K562 (cell line): ENCODE measurements at regions not wholly inside any gene's neighbourhood (a gene's known extent, or its start where the extent isn't known, plus 50 kb on each side); places are given as distances from the start of the nearest gene placed in this dataset.

Source experiments
- ATAC-seq: fragments of 200-7000 bp; cut with Tn5 transposase; 3 replicates; pipeline ENCODE4 v1.9.1; 2020; ENCODE audit warnings: moderate library complexity
- BruUV-seq: library from RNA; stranded (reverse); fragments of 400-500 nt; replicated peaks from 2 replicates; lab custom pipeline; 2021; lab: Mats Ljungman, UMichigan
- CTCF ChIA-PET: fragments of 300-600 bp; formaldehyde crosslinking; extraction: SDS; loops from one replicate; lab custom pipeline; 2021; ENCODE audit warnings: low intra/inter-chr PET ratio; lab: Yijun Ruan, JAX
- POLR2A ChIA-PET: fragments of 300-600, 350-650 bp; sonication (Branson Sonifier 250); formaldehyde crosslinking; extraction: SDS; loops from one replicate; lab custom pipeline; 2021; ENCODE audit warnings: antibody characterized with exemption, inconsistent platforms; lab: Yijun Ruan, JAX
- DNase-seq, 4 experiments: peaks; one replicate each; pipeline versions ENCODE4 v3.0.0 to v3.0.0-alpha.2; 2011 to 2018; ENCODE audit warnings: low spot score in 3 of 4, mixed read lengths in 3 of 4; ENCODE audit errors: extremely low read depth in 1 of 4
- FAIRE-seq: peaks from 2 replicates; lab custom pipeline; 2011; peaks lifted over from hg19 to GRCh38; lab: Jason Lieb, UNC
- H2AFZ ChIP-seq: 2 replicates; pipeline ENCODE4 v1.6.0; 2011; ENCODE audit warnings: low read depth, low read length, control low read depth, inconsistent platforms
- H3K27ac ChIP-seq: fragments of 200-600 bp; 3 replicates; pipeline ENCODE4 v1.8.0; 2011; ENCODE audit warnings: low read depth, mild to moderate bottlenecking, control low read depth, inconsistent platforms, low read length, moderate library complexity, mixed read lengths; ENCODE audit errors: extremely low read depth
- H3K27me3 ChIP-seq, 2 experiments: fragments of 300-600 bp in 1 of 2; 2 replicates in 1 of 2; 3 replicates in 1 of 2; pipeline versions ENCODE4 v1.6.0 to v1.8.0; 2011; ENCODE audit warnings: inconsistent platforms in 2 of 2, low read length in 2 of 2, mild to moderate bottlenecking in 1 of 2, mixed read lengths in 1 of 2, moderate library complexity in 1 of 2; ENCODE audit not compliant: control insufficient read depth in 2 of 2, insufficient read depth in 2 of 2
- H3K36me3 ChIP-seq: fragments of 300-600 bp; 3 replicates; pipeline ENCODE4 v1.8.0; 2011; ENCODE audit warnings: mild to moderate bottlenecking, low read length, inconsistent platforms; ENCODE audit not compliant: control insufficient read depth, insufficient read depth
- H3K4me1 ChIP-seq, 2 experiments: fragments of 200-600 bp in 1 of 2; replicated peaks in 1 of 2; 2 replicates in 1 of 2; 3 replicates in 1 of 2; pipeline versions ENCODE4 v1.5.1 to v1.8.0; 2011; ENCODE audit warnings: inconsistent platforms in 2 of 2, low read length in 2 of 2, mild to moderate bottlenecking in 1 of 2, mixed read lengths in 1 of 2, moderate library complexity in 1 of 2; ENCODE audit not compliant: control insufficient read depth in 2 of 2, insufficient read depth in 2 of 2
- H3K4me2 ChIP-seq: 2 replicates; pipeline ENCODE4 v1.6.1; 2011; ENCODE audit warnings: low read length, control low read depth, inconsistent platforms, mixed read lengths; ENCODE audit not compliant: insufficient read depth
- H3K4me3 ChIP-seq: fragments of 200-600 bp; sonication (generic), shearing (Covaris generic); 2 replicates; pipeline ENCODE4 v1.5.1; 2016; ENCODE audit warnings: control low read depth, inconsistent platforms
- H3K79me2 ChIP-seq: fragments of 200-600 bp; 3 replicates; pipeline ENCODE4 v1.8.0; 2011; ENCODE audit warnings: low read length, inconsistent platforms; ENCODE audit not compliant: control insufficient read depth, insufficient read depth
- H3K9ac ChIP-seq, 2 experiments: 2 replicates each; pipeline versions ENCODE4 v1.6.0 to v1.6.1; 2011; ENCODE audit warnings: low read depth in 2 of 2, low read length in 2 of 2, control low read depth in 1 of 2, inconsistent platforms in 1 of 2, mild to moderate bottlenecking in 1 of 2, mixed read lengths in 1 of 2; ENCODE audit not compliant: insufficient read depth in 1 of 2
- H3K9me1 ChIP-seq: one replicate; pipeline ENCODE4 v1.6.0; 2011; ENCODE audit warnings: inconsistent platforms, mild to moderate bottlenecking, low read length, moderate library complexity; ENCODE audit not compliant: control insufficient read depth, insufficient read depth
- H3K9me3 ChIP-seq: replicated peaks from 2 replicates; pipeline ENCODE4 v1.5.1; 2011; ENCODE audit warnings: low read depth, low read length, inconsistent platforms; ENCODE audit not compliant: control insufficient read depth, insufficient read depth
- H4K20me1 ChIP-seq: replicated peaks from 2 replicates; pipeline ENCODE4 v1.6.1; 2011; ENCODE audit warnings: low read length, inconsistent platforms, mixed read lengths; ENCODE audit not compliant: control insufficient read depth, insufficient read depth
- E2F3 ChIP-seq: fragments of 250-450 bp; sonication (Bioruptor Pico); IDR thresholded peaks from 2 replicates; pipeline ENCODE4 v1.4.0; 2020; ENCODE audit warnings: mild to moderate bottlenecking
- FOXK1 ChIP-seq: sonication (generic); formaldehyde crosslinking; IDR thresholded peaks from 2 replicates; pipeline ENCODE4 v1.8.0; 2022; ENCODE audit warnings: missing genetic modification reagents, mild to moderate bottlenecking, borderline replicate concordance
- NCOA4 ChIP-seq: fragments of 450-650 bp; IDR thresholded peaks from 2 replicates; pipeline ENCODE4 v1.6.1; 2018; ENCODE audit warnings: mild to moderate bottlenecking; ENCODE audit not compliant: partially characterized antibody
- RBM17 ChIP-seq: fragments of 200-400 bp; formaldehyde crosslinking; IDR thresholded peaks from 2 replicates; pipeline ENCODE4 v1.6.1; 2017; ENCODE audit warnings: low read depth, mild to moderate bottlenecking, low read length, borderline replicate concordance
- SUPT5H ChIP-seq: fragments of 450-650 bp; IDR thresholded peaks from 2 replicates; pipeline ENCODE4 v1.6.1; 2016
- ZBTB8A ChIP-seq: fragments of 450-650 bp; IDR thresholded peaks from 2 replicates; pipeline ENCODE4 v1.6.1; 2018; ENCODE audit warnings: mild to moderate bottlenecking, moderate library complexity; ENCODE audit not compliant: partially characterized antibody
- WGBS: fragments of 100-300 bp; shearing (Covaris generic); methylation state at CpG from one replicate; pipeline ENCODE4 v1.1.6; 2016; ENCODE audit warnings: low coverage, mixed read lengths; ENCODE audit not compliant: insufficient coverage; ENCODE audit errors: missing lambda C conversion rate; 5-methylcytosine and 5-hydroxymethylcytosine counted together
- in situ Hi-C: fragments of 300-500 bp; cut with MboI; formaldehyde crosslinking; loops from 4 replicates; pipeline ENCODE4 v1.15.0; 2018; ENCODE audit warnings: inconsistent platforms, mixed read lengths
- intact Hi-C: fragments of 100-400 bp; cut with micrococcal nuclease; formaldehyde crosslinking; loops from 2 replicates; pipeline ENCODE4 v1.14.2; 2022
- TF ChIP-seq, protein P1 (sequence below), 2 experiments: fragments of 450-650 bp in 1 of 2; sonication (generic) in 1 of 2; formaldehyde crosslinking; conservative IDR thresholded peaks; 2 replicates each; pipeline versions ENCODE4 v1.4.0 to v1.8.1; 2020 to 2022; ENCODE audit warnings: mild to moderate bottlenecking in 1 of 2, missing genetic modification reagents in 1 of 2

DNA sequence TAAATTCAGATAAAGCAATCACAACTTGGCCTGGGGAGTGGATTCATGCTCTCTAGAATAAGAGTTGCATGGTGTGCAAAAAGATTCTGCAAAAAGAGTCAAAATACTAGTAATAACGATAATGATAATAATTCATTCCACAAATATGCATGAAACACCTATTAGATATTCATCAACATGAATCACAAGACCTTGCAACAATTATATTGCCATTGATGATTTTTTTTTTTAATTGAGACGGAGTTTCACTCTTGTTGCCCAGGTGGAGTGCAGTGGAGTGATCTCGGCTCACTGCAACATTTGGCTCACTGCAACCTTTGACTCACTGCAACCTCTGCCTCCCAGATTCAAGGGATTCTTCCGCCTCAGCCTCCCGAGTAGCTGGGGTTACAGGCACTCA, 109.2 kb upstream of the FLRT2 start:
- Histone ChIP-seq H3K27me3 (no peaks in the 10 kb centered on the region), H3K9ac (no peak overlapping the region), H3K4me3 (no peak overlapping the region), H3K9me1 (no peaks in the 10 kb centered on the region), H3K4me1 (no peaks in the 10 kb centered on the region), H2AFZ (no peak overlapping the region), H3K9me3 (no peaks in the 10 kb centered on the region), H3K36me3 (no peaks in the 10 kb centered on the region), H4K20me1 (no peaks in the 10 kb centered on the region), H3K4me2 (no peak overlapping the region), H3K27ac (no peak overlapping the region), H3K79me2 (no peaks in the 10 kb centered on the region)
- WGBS = 0% methylated on average over 3 of the region's 5 CpGs
- FAIRE-seq (no peak), DNase-seq (no peak), ATAC-seq (no peak)
- TF ChIP-seq RBM17 (no peak), ZBTB8A (no peak), NCOA4 (no peak), E2F3 (no peak), FOXK1 (CRISPR knock-in tag) (no peak), SUPT5H (no peak)
- TF ChIP-seq, protein P1, sequence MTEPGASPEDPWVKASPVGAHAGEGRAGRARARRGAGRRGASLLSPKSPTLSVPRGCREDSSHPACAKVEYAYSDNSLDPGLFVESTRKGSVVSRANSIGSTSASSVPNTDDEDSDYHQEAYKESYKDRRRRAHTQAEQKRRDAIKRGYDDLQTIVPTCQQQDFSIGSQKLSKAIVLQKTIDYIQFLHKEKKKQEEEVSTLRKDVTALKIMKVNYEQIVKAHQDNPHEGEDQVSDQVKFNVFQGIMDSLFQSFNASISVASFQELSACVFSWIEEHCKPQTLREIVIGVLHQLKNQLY (CRISPR knock-in tag; conservative IDR thresholded peaks at IDR 0.05) = no peak
- no TSS peak for BruUV-seq
- intact Hi-C loops (no loop called here), in situ Hi-C loops (no loop called here)
- ChIA-PET POLR2A (no interaction called here), CTCF (no interaction called here)
